HUES48 (cell line): ENCODE measurements at regions not wholly inside any gene's neighbourhood (a gene's known extent, or its start where the extent isn't known, plus 50 kb on each side); places are given as distances from the start of the nearest gene placed in this dataset.

Experiments used
- H3K27ac ChIP-seq: one replicate; pipeline ENCODE4 v1.7.0; 2013; ENCODE audit warnings: low read depth, low read length, inconsistent platforms
- H3K27me3 ChIP-seq: 2 replicates; pipeline ENCODE4 v1.6.1; 2013; ENCODE audit warnings: mild to moderate bottlenecking, low read length; ENCODE audit not compliant: control insufficient read depth, insufficient read depth
- H3K36me3 ChIP-seq: 2 replicates; pipeline ENCODE4 v1.6.1; 2013; ENCODE audit warnings: low read length; ENCODE audit not compliant: control insufficient read depth, insufficient read depth
- H3K4me1 ChIP-seq: 2 replicates; pipeline ENCODE4 v1.6.1; 2013; ENCODE audit warnings: mild to moderate bottlenecking, low read length; ENCODE audit not compliant: control insufficient read depth, insufficient read depth
- H3K4me3 ChIP-seq: 2 replicates; pipeline ENCODE4 v1.5.1; 2013; ENCODE audit warnings: mild to moderate bottlenecking, low read depth, low read length
- H3K9ac ChIP-seq: 2 replicates; pipeline ENCODE4 v1.6.1; 2013; ENCODE audit warnings: mild to moderate bottlenecking, low read depth, low read length, moderate library complexity
- H3K9me3 ChIP-seq: 2 replicates; pipeline ENCODE4 v1.6.1; 2013; ENCODE audit warnings: low read length; ENCODE audit not compliant: control insufficient read depth, insufficient read depth

DNA sequence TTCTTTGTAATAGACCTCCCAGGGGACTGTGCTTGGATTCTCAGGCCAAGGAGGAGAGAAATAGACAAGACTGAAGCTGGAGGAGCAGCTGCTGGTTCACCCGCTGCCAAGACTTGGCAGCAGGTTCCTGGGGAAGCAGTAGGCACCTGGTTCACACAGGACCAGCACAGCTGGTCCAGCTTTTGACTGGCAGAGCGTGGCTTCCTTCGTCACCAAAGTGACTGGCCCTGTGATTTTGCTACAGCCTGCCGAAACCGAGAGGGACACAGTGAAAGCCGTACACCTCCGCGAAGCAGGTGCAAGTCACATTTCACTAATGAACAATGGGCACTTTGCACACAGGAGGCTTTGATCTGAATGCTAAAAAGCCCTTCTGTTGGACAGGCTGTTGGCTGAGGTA lies 199.0 kb downstream of the RNF144B start:
- H3K4me1 ChIP-seq = no peaks in the 10 kb centered on the region
- H3K27me3 ChIP-seq = no peaks in the 10 kb centered on the region
- H3K9me3 ChIP-seq = no peaks in the 10 kb centered on the region
- H3K36me3 ChIP-seq = no peaks in the 10 kb centered on the region
- H3K9ac ChIP-seq = no peak overlapping the region
- no peak overlapping the region for H3K27ac ChIP-seq
- H3K4me3 ChIP-seq = no peak overlapping the region

- Histone ChIP-seq H3K4me1 (no peaks in the 10 kb centered on the region), H3K27ac (no peak overlapping the region), H3K36me3 (no peaks in the 10 kb centered on the region), H3K4me3 (no peak overlapping the region), H3K9me3 (no peaks in the 10 kb centered on the region), H3K27me3 (no peaks in the 10 kb centered on the region), H3K9ac (no peak overlapping the region)
Observed at GRCh38 chr6:18595774-18596530, 208.8 kb downstream of the RNF144B start.

DNA sequence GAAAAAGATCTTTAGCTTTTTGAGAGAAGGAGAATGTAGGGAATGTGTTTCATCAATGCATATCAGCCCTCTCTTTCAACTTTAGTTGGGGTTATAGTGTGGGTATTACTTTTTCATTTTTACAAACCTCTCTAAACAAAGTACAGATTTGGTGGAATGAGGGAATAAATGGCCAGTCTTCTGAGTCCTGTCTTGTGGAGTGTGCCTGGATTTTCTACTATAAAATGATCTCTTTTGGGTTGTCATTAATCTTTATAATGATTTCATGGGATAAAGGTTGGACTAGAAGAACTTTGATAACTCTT lies 209.3 kb downstream of the RNF144B start:
- H3K9ac ChIP-seq = no peak overlapping the region
- no peak overlapping the region for H3K27ac ChIP-seq
- H3K9me3 ChIP-seq = no peaks in the 10 kb centered on the region
- H3K27me3 ChIP-seq = no peaks in the 10 kb centered on the region
- H3K4me1 ChIP-seq = no peaks in the 10 kb centered on the region
- no peak overlapping the region for H3K4me3 ChIP-seq
- no peaks in the 10 kb centered on the region for H3K36me3 ChIP-seq

- no peaks in the 10 kb centered on the region for H3K27me3 ChIP-seq
- no peak overlapping the region for H3K4me3 ChIP-seq
- no peaks in the 10 kb centered on the region for H3K9me3 ChIP-seq
- H3K4me1 ChIP-seq = no peaks in the 10 kb centered on the region
- H3K36me3 ChIP-seq = no peaks in the 10 kb centered on the region
- H3K9ac ChIP-seq = no peak overlapping the region
- H3K27ac ChIP-seq = no peak overlapping the region
Observed at GRCh38 chr6:18598551-18599264, 211.6 kb downstream of the RNF144B start.

DNA sequence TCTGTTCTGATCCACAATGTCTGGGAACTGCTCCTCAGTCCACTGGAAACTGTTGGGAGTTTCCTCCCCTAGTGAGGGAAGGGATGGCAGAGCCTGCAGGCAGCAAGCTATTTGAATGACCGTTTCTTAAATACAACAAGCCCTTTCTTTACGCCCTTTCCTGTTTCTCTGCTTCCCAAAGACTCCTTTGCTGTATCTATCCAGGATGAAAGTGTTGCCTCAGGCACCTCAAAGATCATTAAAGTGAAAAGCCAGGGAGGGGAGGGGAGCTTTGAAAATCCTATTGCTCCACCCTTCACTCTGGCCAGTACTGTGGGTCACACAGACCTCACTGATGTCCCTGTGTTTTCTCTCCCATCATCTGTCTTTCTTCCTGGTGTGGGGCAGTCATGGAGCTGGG lies 213.1 kb downstream of the RNF144B start:
- Histone ChIP-seq H3K9me3 (no peaks in the 10 kb centered on the region), H3K4me1 (no peaks in the 10 kb centered on the region), H3K27me3 (no peaks in the 10 kb centered on the region), H3K4me3 (no peak overlapping the region), H3K9ac (no peak overlapping the region), H3K36me3 (no peaks in the 10 kb centered on the region), H3K27ac (no peak overlapping the region)

DNA sequence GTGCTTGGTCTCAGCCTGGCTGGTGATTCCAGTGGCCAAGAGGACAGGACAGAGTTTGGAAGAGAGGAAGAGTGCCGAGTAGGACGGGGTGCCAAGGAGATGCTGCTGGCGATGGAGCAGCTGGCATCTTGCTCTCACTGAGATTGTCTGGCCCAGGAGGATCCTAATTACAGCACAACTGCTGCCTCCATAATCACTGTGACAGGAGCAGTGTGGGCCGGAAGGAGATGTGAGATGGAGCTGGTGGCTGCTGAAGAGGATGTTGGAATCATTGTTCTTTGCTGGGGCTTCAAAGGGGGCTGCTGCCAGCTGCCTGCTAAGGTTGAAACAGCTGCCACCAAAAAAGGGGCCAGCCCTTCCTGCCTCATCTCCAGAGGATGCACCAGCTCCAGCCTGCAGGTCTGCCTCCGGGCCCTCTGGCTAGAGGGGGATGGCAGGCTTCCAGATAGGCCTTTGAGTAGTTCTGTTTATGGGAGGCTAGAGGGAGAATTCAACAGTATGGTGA lies 214.4 kb downstream of the RNF144B start:
- H3K27ac ChIP-seq = no peak overlapping the region
- H3K36me3 ChIP-seq = no peaks in the 10 kb centered on the region
- no peaks in the 10 kb centered on the region for H3K4me1 ChIP-seq
- H3K27me3 ChIP-seq = no peaks in the 10 kb centered on the region
- no peak overlapping the region for H3K4me3 ChIP-seq
- H3K9me3 ChIP-seq = no peaks in the 10 kb centered on the region
- no peak overlapping the region for H3K9ac ChIP-seq

DNA sequence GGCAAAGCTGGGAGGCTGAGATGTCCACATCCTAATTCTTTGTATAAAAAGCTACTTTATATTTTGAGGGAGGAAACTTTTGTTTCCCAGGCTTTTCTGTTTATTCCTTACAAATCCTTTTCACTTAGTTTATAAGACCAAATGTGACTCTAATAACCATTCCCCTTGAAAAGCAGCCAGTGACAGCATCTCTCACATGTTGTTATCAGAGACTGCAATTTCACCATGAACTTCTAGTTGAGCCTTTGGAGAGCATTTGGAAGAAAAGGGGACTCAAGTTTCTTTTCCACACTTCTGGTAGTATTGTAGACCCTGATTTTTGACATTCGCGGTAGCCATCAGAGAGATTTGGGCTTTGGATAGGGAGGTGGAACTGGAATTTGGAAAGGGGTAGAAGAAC lies 215.8 kb downstream of the RNF144B start:
- H3K9me3 ChIP-seq = no peaks in the 10 kb centered on the region
- H3K9ac ChIP-seq = no peak overlapping the region
- no peaks in the 10 kb centered on the region for H3K4me1 ChIP-seq
- no peak overlapping the region for H3K27ac ChIP-seq
- H3K27me3 ChIP-seq = no peaks in the 10 kb centered on the region
- no peak overlapping the region for H3K4me3 ChIP-seq
- no peaks in the 10 kb centered on the region for H3K36me3 ChIP-seq

DNA sequence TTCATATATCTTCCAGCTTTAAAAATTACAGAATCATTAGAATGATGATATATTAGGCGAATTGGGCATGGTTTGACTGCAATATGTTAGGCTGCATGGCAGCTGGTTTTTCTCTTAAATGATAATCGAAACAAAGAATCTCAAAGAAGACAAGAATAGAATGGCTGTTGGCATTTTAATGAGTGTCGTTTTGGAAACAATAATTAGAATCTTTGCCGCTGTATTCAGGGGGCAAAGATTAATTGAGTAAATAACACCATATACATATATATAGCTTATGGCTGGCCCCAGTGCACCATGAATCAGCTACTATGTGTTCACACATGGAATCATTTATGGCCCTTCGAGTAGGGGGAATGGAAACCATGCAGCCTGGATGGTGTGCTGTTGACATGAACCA lies 216.2 kb downstream of the RNF144B start:
- Histone ChIP-seq H3K9ac (no peak overlapping the region), H3K27ac (no peak overlapping the region), H3K9me3 (no peaks in the 10 kb centered on the region), H3K36me3 (no peaks in the 10 kb centered on the region), H3K4me3 (no peak overlapping the region), H3K27me3 (no peaks in the 10 kb centered on the region), H3K4me1 (no peaks in the 10 kb centered on the region)

GRCh38 chr6:18605841-18606240 lies 218.7 kb downstream of the RNF144B start:
- Histone ChIP-seq H3K36me3 (no peaks in the 10 kb centered on the region), H3K27ac (no peak overlapping the region), H3K9ac (no peak overlapping the region), H3K27me3 (no peaks in the 10 kb centered on the region), H3K4me3 (no peak overlapping the region), H3K9me3 (no peaks in the 10 kb centered on the region), H3K4me1 (no peaks in the 10 kb centered on the region)

GRCh38 chr6:18609715-18610114 lies 222.6 kb downstream of the RNF144B start:
- H3K9ac ChIP-seq = no peak overlapping the region
- no peaks in the 10 kb centered on the region for H3K9me3 ChIP-seq
- no peaks in the 10 kb centered on the region for H3K36me3 ChIP-seq
- H3K27ac ChIP-seq = no peak overlapping the region
- no peaks in the 10 kb centered on the region for H3K27me3 ChIP-seq
- H3K4me3 ChIP-seq = no peak overlapping the region
- no peaks in the 10 kb centered on the region for H3K4me1 ChIP-seq

- no peak overlapping the region for H3K9ac ChIP-seq
- H3K36me3 ChIP-seq = no peaks in the 10 kb centered on the region
- peaks cover 8% of the 10 kb centered on the region; the same call in 1 of the 2 replicates for H3K9me3 ChIP-seq
- no peak overlapping the region for H3K27ac ChIP-seq
- H3K4me1 ChIP-seq = no peaks in the 10 kb centered on the region
- H3K27me3 ChIP-seq = no peaks in the 10 kb centered on the region
- H3K4me3 ChIP-seq = no peak overlapping the region
Observed at GRCh38 chr6:18613319-18613925, 226.3 kb downstream of the RNF144B start.
